GM19397 (cell line): ENCODE measurements at regions not wholly inside any gene's neighbourhood (a gene's known extent, or its start where the extent isn't known, plus 50 kb on each side); places are given as distances from the start of the nearest gene placed in this dataset.

Experiments used
- ATAC-seq: cut with Tn5 transposase; IDR thresholded peaks from one replicate; pipeline ENCODE4 v1.9.1; 2021; ENCODE audit warnings: mild to moderate bottlenecking, moderate library complexity; ENCODE audit not compliant: unreplicated experiment

DNA sequence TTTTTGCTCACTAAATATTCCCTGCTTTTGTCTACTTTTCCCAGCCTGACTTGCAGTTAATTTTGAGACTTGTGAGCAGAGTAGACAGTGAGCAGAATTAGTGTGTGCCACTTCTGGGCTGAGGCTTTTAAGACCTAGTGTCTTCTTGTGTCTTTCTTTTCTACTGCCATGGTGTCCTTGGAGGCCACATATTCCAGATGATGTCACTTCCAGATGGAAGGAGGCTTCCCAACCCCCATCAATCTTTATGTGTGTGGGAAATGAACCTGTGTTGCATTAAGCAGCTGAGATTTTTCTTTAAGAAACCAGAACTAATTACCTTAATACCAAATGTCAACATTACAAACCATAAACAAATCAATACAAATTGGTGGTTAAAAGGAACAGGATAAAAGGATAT, 774.7 kb upstream of the ROBO1 start:
- no peak for ATAC-seq

GRCh38 chr3:80537680-80538079, 769.9 kb upstream of the ROBO1 start:
- no peak for ATAC-seq

GRCh38 chr3:80535286-80535685, 767.5 kb upstream of the ROBO1 start:
- ATAC-seq, result no peak

- ATAC-seq, result no peak
These were observed 765.8 kb upstream of the ROBO1 start for GRCh38 chr3:80533553-80533952.

GRCh38 chr3:80526153-80526552, 758.4 kb upstream of the ROBO1 start:
- ATAC-seq, result no peak

DNA sequence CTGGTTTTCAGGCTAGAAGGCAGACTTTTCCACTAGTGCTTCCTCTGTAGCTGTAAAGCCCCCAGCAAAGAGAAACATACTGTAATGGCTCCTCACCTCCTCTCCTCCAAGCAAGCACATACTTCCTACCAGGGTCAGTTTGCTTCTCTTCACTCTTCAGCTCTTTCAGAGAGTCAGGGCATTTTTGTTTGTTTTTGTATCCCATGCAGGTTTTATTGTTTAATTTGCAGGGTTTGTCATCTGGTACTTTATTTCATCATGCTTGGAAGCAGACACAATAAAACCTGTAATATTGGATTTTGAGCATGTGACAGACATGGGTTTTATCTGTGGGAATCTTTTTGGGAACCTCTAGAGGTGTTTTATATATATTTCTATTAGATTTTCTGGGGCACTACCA, 753.3 kb upstream of the ROBO1 start:
- no peak for ATAC-seq

GRCh38 chr3:80519436-80519835, 751.6 kb upstream of the ROBO1 start:
- no peak for ATAC-seq

DNA sequence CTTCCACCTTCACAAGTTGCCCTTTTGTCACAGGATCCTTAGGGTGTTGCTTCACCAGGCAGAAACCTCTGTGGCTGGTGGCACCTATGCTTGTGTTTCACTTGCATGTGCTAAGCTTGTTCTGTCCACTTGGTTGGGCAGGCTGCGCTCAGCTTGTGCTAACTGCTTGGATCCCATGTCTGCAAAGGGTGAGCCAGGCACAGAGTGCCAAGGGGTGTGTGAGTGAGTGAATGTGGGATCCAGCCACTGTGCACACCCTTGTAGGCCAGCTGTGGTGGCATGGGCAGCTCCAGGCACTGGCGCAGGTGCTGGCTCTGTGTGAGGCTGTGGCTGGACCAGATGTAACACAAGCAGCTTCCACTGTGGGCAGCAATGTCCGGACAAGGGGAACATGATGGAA, 728.7 kb upstream of the ROBO1 start:
- no peak for ATAC-seq

DNA sequence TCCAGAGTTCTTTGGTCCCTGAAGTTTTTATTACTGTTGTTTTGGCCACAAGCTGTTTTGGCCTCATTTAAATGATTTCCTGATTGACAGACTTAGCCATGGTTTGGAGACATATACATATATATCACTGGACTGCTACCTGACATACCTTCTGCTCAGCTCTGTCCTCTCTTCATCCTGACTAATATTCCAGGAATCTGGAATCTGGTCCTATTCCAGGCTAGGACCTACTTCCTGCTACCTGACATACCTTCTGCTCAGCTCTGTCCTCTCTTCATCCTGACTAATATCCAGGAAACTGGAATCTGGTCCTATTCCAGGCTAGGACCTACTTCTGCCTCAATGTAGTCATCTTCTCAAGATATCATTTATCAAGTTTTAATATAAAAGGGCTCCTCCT, 724.4 kb upstream of the ROBO1 start:
- no peak for ATAC-seq

GRCh38 chr3:80472961-80473360, 705.2 kb upstream of the ROBO1 start:
- no peak for ATAC-seq

DNA sequence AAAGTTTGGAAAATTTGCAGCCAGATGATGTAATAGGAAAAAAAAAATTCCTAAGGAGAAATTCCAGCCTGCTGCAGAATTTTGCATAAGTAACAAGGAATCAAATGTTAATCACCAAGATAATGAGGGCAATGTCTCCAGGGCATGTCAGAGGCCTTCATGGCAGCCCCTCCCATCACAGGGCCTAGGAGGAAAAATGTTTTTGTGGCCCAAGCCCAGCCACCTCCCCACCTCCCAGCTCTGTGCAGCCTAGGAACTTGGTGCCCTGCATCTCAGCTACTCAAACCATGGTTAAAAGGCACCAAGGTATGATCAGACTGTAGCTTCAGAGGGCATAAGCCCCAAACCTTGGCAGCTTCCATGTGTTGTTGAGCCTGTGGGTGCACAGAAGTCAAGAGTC, 704.7 kb upstream of the ROBO1 start:
- no peak for ATAC-seq

- no peak for ATAC-seq
These were observed 702.6 kb upstream of the ROBO1 start for GRCh38 chr3:80470433-80470832.

DNA sequence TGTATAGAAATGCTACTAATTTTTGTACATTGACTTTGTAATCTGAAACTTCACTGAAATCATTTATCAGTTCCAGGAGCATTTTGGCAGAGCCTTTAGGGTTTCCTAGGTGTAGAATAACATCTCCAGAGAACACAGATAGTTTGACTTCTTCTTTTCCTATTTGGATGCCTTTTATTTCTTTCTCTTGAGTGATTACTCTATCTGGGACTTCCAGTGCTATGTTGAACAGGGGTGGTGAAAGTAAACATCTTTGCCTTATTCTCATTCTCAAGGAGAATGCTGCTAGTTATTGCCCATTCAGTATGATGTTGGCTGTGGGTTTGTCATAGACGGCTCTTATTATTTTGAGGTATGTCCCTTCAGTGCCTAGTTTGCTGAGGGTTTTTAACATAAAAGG, 697.9 kb upstream of the ROBO1 start:
- ATAC-seq, result no peak

DNA sequence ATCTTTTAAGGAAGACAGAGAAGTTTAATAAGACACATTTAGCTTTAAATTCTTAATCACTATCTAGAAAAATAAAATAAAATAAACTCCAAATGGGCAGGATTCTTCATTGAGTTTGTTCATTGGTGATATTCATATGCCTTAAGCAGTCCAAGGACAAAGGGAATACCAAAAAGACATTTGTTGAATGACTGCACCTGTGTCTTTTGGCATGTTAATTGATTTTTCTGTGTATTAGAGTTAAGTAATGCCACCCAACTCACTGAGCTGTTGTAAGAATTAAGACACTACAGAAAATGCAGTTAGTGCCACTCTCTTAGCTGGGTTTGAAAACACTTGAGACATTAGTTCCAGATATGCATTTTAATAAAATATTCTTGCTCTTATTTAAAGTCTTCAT, 683.6 kb upstream of the ROBO1 start:
- no peak for ATAC-seq

- ATAC-seq, result no peak
These were observed 677.8 kb upstream of the ROBO1 start for GRCh38 chr3:80445641-80446040.

GRCh38 chr3:80445053-80445452, 677.3 kb upstream of the ROBO1 start:
- no peak for ATAC-seq

DNA sequence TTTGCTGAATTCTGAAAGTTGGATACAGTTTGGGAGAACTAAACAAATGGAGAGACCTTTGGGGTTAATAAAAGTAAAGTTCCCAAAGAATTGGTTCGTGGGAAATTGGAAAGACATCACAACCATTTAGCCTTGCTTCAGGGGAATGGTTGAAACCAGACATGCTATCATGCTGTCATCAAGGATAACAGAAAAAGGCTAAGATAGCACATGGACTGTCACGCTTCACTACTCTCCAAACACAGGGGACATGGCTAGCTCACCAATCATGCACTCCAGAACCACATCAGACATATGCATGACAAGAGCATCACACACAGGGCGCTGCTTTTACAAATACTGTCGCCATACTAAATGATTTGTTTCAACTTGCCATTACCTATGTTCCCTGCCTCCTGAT, 671.7 kb upstream of the ROBO1 start:
- ATAC-seq, result no peak

GRCh38 chr3:80434366-80434765, 666.6 kb upstream of the ROBO1 start:
- ATAC-seq, result no peak

- no peak for ATAC-seq
These were observed 657.2 kb upstream of the ROBO1 start for GRCh38 chr3:80424951-80425350.

GRCh38 chr3:80408030-80408721, 640.4 kb upstream of the ROBO1 start:
- ATAC-seq, result no peak

- ATAC-seq, result no peak
These were observed 637.8 kb upstream of the ROBO1 start for GRCh38 chr3:80405618-80406017.

GRCh38 chr3:80395023-80395422, 627.2 kb upstream of the ROBO1 start:
- ATAC-seq, result no peak

DNA sequence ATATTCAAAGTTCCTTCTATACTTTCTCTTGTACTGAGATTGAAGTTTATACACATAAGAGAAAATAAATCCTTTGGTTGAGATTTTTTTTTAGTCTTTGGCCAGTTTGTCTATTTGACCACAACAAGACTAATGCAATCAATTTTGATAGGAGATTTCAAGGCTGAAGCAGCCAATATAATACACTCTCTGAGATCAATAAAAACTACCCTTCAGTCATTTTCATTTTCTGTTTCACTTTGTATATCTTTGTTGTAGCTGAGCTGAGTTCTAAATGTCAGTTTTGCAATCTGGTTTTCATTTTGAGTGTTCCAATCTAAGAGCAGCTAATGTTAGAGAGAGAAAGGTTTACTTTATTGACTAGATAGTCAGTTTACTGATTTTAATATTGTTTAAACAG, 623.8 kb upstream of the ROBO1 start:
- ATAC-seq, result no peak
